ENCODE measurements at regions not wholly inside any gene's neighbourhood (a gene's known extent, or its start where the extent isn't known, plus 50 kb on each side); places are given as distances from the start of the nearest gene placed in this dataset.
"Not testable (repeated sequence)": the region's sequence is repeated elsewhere in the genome, so short reads cannot be mapped to it uniquely, and the experiment has no call there.

DNA sequence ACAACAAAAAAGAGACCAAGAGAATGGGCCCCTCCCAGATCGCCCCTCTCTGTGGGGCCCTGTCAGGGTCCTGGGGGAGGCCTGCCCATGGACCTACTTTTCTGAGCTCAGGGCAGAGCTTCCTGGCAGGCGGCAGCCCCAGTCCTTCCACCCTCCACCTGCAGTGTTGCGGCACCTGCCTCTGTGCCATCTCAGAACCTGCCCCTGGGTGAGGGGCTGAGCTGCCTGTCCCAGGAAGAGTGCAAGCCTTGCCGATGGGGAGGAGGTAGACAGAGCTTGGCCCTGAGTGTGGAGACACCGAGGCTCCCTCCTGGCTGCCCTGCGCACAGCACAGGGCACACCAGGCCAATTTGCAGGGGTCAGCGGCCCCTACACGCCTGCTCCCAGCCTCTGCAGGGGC lies 67.5 kb downstream of the UNCX start:
- no peak for DNase-seq (ENCODE audit: low spot score)

DNA sequence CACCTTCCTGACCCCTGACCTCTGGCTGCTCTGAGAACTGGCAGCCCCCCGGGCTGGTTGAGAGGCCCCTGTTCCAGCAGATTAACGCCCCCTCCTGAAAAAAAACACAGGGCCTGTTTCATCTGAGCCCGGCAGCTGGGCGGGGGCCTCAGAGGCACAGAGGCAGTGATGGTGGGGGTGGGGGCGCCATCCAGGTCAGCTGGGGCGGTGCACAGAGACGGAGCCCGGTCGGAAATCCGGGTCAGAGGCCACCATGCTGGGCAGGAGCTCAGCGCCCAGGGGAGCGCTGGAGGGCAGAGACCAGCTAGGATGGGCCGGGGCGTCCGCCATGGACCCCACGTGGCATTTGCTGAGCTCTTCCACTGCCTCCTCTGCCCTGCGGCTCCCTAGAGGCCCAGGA lies 68.0 kb downstream of the UNCX start:
- no peak for DNase-seq (ENCODE audit: low spot score)

DNA sequence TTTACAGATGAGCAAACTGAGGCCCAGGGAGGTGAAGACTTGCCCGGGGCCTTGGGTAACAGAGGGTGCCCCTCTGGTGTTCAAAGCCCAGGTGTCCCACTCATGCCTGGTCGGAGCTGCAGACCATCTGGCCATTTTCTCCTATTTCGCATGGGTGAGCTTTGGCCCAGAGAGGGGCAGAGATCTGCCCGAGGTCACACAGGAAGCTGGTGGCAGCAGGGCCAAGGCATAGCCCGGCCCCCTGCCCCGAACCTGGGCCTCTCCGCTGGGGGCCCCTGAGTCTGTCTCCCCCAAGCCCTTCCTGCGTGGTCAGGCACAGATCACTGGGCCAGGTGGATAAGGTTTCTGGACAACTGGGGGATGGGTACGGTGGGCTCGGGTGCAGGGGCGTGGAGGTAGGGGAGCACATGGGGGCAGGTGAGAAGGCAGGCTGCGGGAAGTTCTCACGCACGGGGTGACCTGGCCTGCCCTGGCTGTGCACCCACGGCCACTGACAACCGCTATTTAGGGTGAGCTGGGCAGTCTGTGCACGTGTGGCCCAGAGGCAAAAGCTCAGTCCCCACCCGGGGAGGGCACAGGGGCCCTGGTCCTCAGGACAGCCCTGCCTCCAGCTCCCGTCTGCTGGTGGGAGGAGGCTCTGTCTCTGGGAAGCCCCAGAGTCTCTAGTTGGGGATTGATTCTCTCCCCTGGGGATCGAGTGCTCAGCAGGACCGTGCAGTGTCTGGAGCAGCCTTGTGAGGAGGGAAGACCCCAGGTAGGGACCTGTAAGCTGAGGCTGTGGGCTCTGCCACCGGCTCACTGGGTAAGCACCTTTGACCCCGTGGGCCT lies 68.6 kb downstream of the UNCX start:
- no peak for DNase-seq (ENCODE audit: low spot score)

GRCh38 chr7:1301882-1302251 lies 69.2 kb downstream of the UNCX start:
- no peak for DNase-seq (ENCODE audit: low spot score)

DNA sequence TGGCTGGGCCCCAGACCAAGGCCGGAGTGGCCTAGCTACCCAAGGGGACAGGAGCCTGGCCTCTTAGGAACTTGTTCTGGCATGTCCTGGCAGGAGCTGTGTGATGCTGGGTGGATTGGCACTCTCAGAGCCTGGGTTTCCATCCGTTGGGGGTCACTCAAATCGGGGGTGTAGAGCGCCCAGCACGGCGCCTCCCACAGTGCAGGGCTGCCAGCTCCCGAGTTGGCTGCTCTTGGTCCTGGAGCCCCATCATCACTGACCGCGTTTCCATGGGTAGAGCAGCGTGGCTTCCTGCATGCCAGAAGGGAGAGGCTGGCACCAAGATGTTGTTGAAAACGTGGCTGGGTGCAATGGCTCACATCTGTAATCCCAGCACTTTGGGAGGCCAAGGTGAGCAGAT lies 70.3 kb downstream of the UNCX start:
- DNase-seq (ENCODE audit: low spot score), result no peak

DNA sequence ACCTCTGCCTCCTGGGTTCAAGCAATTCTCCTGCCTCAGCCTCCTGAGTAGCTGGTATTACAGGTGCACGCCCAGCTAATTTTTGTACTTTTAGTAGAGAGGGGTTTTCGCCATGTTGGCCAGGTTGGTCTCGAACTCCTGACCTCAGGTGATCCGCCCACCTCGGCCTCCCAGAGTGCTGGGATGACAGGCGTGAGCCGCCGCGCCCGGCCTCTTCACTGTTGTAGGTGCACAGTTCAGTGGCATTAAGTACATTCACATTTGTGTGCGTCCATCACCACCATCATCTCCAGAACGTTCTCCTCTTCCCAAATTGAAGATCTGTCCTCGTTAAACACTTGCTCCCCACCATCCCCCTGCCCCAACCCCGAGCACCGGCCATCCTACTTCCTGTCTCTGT lies 71.3 kb downstream of the UNCX start:
- DNase-seq (ENCODE audit: low spot score), result not testable (repeated sequence)

- no peak for DNase-seq (ENCODE audit: low spot score)
Measured at GRCh38 chr7:1305873-1306272, 73.2 kb downstream of the UNCX start.

DNA sequence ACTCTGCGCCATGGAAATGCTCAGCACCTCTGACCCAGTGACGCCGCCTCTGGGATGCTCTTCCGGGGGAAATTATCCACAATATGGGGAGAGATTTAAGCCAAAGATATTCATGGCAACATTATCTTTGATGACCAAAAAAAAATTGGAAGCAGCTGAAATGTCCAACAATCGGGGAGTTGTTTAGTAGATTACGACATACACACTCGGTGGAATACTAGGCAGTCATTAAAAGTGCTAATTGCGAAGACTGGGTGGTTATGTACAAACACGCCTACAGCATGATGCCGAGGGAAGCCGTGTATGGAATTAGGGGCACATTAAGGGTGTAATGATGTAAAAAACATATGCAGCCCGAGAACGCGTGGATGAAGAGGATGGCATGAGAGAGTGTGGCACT lies 75.2 kb downstream of the UNCX start:
- DNase-seq (ENCODE audit: low spot score), result no peak

DNA sequence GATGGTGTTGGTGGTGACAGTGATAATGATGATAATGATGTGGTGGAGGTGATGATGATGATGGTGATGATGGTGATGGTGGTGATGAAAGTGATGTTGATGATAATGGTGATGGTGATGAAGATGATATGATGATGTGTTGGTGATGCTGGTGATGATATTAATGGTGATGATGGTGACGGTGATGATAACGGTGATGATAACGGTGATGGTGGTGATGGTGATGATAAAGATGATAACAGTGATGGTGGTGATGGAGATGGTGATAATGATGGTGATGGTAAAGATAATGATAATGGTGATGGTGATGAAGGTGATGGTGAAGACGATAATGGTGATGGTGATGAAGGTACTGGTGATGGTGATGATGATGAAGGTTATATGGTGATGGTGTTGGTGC lies 76.6 kb downstream of the UNCX start:
- no peak for DNase-seq (ENCODE audit: low spot score)

DNA sequence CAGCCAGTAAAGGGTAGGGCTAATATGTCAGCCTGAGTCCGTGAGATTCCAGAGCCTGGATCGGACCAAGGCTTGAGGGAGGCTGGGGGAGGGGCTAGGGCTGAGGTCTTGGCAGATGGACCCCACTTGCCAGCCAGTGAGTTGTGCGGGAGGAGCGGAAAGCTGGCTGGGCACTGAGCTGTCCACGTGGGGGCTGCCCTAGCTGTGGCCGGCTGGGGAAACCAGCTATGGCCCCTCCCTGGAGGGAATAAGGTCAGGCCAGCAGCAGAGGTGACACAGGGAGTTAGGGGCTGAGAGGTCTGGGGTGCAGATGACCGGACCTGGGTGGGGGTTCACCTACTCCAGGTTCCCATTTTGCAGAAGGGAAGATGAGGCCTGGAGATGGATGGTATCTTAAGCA lies 77.3 kb downstream of the UNCX start:
- DNase-seq (ENCODE audit: low spot score), result no peak

- no peak for DNase-seq (ENCODE audit: low spot score)
Measured at GRCh38 chr7:1310936-1311335, 78.3 kb downstream of the UNCX start.

DNA sequence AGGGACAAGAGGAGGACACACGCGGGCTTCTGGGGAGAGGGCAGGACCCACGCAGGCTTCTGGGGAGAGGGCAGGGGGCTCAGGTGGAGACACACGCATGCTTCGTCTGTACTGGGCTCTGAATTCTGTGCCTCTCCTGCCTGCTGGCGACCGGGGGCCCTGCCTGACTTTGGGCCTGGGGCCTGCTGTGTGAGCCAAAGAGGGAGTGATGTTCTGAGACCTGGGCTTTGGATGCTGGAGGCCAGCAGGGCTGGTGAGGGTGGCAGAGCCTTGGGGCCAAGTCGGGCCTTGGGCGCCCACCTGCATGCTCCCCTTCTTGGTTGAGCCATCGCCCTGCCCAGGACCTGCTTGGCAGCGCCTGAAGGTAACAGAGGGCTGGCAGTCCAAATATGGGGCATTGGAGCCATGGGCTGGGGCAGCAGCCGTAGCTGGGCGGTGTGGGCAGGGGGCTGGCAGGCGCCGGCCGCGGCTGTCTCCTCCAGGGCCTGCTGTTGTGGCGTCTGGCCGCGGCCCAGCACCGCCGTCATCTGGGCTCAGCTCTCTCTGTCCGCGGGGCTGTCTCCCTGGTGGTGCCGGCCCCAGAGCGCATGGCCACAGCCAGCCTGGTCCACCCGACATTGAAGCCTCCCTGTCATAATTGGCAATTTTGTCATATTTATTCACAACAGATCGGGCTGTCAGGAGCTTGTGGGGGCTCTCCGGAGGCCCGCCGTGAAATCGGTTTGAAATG lies 78.9 kb downstream of the UNCX start:
- no peak for DNase-seq (ENCODE audit: low spot score)

DNA sequence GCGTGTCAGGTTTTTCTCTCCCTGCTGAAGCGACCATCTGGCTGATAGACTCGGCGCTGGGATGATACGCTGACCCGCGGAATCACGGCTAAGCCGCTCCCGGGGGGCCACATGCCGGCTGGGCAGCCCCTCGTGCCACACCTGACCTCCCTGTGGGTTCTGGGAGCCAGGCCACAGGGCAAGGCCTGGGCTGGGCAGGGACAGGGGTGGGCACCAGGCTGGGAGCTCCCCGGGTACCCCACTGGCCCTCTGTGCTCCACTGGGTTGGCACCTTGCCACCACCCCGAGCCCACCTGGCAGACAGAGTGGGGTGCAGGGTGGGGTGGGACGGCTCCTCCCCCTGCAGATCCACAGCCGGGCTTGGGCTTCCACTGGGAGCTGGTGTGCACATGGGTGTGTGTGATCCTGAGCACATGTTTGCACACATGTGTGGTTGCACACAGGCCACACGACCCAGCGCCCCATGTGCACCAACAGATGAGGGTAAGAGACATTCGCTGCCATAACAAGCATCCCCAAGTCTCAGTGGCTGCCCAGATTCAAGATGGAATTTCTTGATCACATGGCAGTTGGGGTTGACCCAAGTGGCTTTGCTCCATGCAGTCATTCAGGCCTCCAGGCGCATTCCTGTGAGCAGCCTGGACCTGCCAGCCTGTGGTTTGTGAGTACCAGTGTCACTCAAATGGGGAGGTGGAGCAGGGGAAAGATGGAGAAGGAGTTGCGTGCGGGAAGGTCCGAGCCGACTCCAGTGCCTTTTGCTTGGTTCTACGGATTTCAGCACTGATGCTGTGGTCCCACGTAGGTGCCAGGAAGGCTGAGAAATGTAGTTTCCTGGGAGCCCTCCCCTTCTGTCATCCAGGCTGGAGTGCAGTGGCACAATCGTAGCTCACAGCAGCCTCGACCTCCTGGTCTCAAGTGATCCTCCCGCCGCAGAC lies 79.7 kb downstream of the UNCX start:
- no peak for DNase-seq (ENCODE audit: low spot score)

- no peak for DNase-seq (ENCODE audit: low spot score)
Measured at GRCh38 chr7:1313613-1314012, 80.9 kb downstream of the UNCX start.

DNA sequence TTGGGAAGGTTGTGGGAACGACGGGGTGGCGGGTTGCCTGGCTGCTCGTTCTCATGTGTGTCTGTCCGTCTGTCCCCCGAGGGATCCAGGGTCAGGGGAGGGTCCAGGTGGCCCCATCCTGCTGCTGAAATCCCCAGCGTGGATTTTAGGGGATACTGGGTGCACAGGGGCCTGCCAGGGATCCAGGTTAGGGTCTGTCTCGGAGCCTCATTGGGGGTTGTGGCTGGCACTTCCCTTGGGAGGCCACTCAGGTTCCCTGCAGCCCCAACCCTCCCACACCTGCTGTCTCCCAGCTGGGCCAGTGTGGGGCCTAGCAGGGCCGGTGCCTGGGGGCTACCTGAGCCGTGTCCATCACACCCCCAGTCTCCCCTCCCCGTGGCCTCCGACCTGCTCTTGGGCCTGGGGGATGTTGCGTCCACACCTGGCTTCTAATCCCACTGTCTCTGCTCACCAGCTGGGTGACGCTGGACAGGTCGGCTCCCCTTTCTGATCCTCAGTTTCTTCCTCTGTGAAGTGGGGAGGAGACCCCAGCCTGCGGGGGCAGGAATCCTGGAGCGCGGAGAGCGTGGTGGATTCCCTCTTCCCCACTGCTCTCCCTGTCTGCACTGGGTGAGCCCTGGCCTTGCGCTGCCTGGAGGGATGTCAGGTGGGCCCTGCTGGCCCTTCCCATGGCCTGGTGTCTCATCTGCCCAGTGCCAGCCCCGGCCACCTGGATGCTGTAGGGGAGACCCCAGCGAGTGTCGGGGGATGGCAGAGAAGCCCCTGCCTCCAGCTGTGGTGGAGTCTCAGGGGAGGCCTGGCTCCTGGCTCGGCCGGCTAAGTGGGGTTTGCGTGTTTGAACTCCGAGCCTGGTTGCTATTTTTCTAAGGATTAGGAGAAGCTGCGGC lies 81.6 kb downstream of the UNCX start:
- DNase-seq (ENCODE audit: low spot score), result no peak

DNA sequence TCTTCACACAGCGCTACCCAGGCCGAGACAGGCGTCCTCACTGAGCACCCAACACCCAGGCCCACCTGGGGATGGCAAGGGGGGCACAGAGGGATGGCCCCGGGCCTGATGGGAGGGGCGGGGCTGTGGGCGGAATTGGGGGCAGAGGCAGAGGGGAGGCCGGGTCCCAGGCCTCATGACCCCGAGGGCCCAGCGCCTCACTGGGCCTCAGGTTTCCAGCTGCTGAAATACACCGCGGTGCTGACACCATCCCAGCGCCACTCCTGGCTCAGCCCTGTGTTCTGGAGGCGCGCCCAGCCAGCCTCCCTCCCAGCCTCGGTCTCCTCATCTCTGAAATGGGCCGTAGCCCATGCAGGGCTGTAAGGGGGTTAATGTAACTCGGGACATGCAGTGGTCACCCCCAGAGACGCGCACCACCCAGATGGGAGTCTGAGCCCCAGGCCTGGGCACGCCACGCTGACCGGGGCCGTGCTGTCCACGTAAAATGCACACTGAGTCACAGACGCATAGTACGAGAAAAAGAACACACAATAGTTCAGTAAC lies 82.3 kb downstream of the UNCX start:
- DNase-seq (ENCODE audit: low spot score), result no peak

GRCh38 chr7:1316086-1316485 lies 83.4 kb downstream of the UNCX start:
- DNase-seq (ENCODE audit: low spot score), result no peak

GRCh38 chr7:1317646-1318045 lies 85.0 kb downstream of the UNCX start:
- no peak for DNase-seq (ENCODE audit: low spot score)

DNA sequence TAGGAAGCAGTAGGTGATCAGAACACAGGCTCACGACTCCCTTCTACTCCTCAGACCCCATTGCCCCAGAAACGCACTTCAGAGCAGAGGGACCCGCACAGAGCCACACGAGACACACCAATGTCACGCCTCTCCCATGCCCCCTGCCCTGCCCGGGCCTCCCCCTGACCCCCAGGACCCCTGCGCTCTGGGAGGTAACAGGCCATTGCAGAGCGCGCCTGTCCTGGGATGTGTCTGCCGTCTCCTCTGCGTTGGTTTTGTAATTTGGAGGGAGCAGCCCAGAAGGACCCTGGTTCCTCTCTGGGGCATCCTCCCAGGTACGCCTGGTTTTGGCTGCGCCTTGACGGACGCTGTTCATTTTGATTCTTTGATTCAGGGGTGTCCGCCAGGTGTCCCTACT lies 85.4 kb downstream of the UNCX start:
- DNase-seq (ENCODE audit: low spot score), result no peak

DNA sequence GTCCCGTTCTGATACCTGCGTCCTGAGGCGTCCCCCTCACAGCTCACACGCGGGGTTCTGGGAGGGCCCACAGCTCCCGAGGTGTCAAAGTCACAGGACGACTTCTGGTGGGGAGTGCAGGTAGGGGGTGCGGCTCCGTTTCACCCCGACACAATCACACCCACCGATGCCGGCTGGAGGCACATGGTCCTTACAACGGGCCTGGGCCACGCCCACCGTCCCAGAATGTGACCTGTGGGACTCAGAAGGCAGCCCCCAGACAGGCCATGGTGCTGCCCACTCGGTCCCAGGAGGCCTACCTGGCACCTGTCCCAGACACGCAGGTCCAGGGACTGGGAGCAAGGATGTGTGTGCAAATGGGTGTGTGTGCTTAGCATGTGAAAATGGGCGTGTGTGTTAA lies 86.0 kb downstream of the UNCX start:
- no peak for DNase-seq (ENCODE audit: low spot score)

DNA sequence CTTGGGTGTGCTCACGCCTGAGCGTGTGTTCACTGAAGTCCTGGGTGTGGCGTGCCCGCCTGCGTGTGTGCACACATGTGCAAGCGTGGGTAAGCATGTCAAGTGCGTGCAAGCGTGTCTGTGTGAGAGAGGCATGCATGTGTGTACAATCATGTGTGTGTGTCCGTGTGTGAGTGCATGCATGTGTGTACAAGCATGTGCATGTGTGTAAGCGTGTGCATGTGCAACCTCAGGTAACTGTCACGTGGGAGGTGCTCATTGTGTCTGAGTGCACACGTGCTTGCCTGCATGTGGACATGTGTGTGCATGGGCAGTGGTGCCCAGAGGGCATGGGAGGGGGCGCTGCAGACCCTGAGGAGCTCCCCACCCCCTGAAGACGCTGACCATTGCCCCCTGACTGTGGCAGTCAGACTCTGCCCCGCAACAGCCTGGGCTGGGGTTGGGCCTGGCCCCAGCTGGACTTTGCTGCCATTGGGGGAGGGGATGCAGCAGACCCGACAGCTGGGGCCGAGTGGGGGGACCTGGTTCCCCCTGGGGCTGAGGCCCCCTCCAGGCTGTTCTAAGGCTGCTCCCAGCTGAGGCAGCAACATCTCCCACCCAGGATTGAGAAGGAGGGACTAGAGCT lies 88.1 kb downstream of the UNCX start:
- no peak for DNase-seq (ENCODE audit: low spot score)
